A673 (cell line): ENCODE measurements at regions not wholly inside any gene's neighbourhood (a gene's known extent, or its start where the extent isn't known, plus 50 kb on each side); places are given as distances from the start of the nearest gene placed in this dataset.

Experiments used
- CTCF ChIP-seq: fragments of 300-800, 200-600 bp; sonication (generic); conservative IDR thresholded peaks from 2 replicates; pipeline ENCODE4 v1.5.1; 2017; ENCODE audit warnings: low read depth, mild to moderate bottlenecking, antibody characterized with exemption, low read length, moderate library complexity, mixed read lengths
- EZH2 ChIP-seq: fragments of 200-600 bp; sonication (generic); IDR thresholded peaks from 2 replicates; pipeline ENCODE4 v1.6.1; 2017; ENCODE audit warnings: borderline replicate concordance, low read depth, mild to moderate bottlenecking, mixed read lengths, antibody characterized with exemption, low read length; ENCODE audit not compliant: poor library complexity, severe bottlenecking

GRCh38 chr4:156569535-156569934 lies 402.1 kb downstream of the PDGFC start:
- TF ChIP-seq CTCF (no peak), EZH2 (no peak)
